GM21390 (cell line): ENCODE measurements at regions not wholly inside any gene's neighbourhood (a gene's known extent, or its start where the extent isn't known, plus 50 kb on each side); places are given as distances from the start of the nearest gene placed in this dataset.
"Not testable (repeated sequence)": the region's sequence is repeated elsewhere in the genome, so short reads cannot be mapped to it uniquely, and the experiment has no call there.

Experiments
- ATAC-seq: cut with Tn5 transposase; IDR thresholded peaks from one replicate; pipeline ENCODE4 v1.9.1; 2021; ENCODE audit not compliant: unreplicated experiment

DNA sequence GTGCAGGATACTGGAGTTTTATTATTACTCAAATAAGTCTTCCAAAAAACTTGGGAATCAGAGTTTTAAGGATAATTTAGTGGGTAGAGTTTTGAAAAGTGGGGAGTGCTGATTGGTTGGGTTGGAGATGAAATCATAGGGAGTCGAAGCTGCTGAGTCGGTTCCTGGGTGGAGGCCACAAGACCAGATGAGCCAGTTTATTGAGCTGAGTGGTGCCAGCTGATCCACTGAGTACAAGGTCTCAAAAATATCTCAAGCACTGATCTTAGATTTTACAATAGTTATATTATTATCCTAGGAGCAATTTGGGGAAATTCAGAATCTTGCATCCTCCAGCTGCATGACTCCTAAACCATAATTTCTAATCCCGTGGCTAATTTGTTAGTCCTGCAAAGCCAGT lies 804.9 kb upstream of the SEMA6A start:
- ATAC-seq, result no peak

DNA sequence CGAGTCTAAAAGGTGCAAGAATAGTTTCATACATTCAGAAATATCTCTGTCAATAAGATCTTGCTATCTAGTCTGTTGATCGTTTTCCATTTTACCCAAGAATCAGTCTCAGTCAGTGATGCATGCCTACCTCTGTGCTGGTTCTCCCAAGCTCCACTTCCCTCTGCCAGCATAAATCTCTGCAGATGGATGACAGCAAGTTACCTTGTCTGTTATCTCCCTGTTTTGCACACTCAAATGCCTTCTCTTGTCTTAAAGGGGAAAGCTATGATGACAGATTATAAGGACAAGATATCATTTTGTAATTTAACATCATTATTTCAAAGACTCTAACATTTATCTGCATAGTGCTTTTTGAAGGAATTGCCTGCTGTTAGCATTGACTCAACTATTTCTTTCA lies 802.1 kb upstream of the SEMA6A start:
- ATAC-seq, result no peak

DNA sequence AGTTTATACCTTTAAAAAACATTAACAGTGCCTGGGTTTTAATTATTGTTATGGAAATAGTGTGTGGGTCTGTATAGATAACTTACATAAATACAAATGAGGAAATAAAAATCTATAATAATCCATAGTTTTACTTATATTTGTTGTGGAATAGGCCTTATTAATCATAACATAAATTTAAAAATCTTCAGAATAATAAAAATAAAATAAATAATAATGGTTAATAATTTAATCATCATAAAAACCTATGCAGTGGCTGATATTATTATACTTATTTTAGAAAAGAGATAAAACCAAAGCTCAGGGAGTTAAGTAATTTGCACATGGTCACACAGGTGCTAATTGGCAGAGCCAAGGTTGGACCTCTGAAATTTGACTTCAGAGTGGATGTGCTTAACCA lies 785.3 kb upstream of the SEMA6A start:
- ATAC-seq, result no peak

DNA sequence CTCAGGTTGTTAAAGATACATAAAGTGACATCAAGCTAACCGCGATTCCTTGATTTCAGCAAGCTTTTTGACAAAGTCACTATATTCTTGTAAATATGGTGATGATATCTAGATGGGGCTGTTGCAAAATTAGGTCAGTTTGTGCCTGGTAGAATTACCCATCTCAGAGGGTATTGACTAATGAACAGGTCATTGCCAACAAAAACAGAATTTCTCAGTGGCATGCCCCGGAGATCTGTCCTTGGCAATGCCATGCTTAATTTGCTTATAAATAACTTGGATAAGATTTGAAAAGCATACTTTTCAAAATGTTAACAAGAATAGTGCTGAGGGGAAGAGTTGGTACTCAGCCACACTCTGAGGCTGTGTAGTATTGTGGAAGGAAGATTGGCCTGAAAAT lies 783.3 kb upstream of the SEMA6A start:
- no peak for ATAC-seq

DNA sequence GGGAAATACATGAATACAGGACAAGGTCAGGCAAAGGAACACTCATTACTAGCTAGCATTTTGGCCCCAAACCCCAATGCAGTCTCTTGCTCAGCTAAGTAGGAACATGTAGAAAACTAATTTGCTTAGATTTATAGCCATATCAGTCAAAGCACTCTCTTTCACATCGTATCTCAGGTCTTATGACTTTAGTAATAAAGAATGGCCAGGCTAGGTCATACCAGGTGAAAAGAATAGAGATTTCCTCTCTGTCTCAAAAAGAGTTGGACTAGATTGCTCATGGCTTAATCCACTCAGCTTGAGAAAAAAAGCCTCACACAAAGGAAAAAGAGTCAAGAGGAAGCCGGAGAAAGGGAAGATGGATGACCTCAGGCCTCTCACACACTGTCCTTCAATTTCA lies 772.7 kb upstream of the SEMA6A start:
- no peak for ATAC-seq

DNA sequence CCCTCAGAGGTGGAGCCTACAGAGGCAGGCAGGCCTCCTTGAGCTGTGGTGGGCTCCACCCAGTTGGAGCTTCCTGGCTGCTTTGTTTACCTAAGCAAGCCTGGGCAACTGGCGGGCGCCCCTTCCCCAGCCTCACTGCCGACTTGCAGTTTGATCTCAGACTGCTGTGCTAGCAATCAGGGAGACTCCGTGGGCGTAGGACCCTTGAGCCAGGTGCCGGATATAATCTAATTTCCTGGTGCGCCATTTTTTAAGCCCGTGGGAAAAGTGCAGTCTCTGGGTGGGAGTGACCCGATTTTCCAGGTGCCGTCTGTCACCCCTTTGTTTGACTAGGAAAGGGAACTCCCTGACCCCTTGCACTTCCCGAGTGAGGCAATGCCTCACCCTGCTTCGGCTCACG lies 769.1 kb upstream of the SEMA6A start:
- not testable (repeated sequence) for ATAC-seq

DNA sequence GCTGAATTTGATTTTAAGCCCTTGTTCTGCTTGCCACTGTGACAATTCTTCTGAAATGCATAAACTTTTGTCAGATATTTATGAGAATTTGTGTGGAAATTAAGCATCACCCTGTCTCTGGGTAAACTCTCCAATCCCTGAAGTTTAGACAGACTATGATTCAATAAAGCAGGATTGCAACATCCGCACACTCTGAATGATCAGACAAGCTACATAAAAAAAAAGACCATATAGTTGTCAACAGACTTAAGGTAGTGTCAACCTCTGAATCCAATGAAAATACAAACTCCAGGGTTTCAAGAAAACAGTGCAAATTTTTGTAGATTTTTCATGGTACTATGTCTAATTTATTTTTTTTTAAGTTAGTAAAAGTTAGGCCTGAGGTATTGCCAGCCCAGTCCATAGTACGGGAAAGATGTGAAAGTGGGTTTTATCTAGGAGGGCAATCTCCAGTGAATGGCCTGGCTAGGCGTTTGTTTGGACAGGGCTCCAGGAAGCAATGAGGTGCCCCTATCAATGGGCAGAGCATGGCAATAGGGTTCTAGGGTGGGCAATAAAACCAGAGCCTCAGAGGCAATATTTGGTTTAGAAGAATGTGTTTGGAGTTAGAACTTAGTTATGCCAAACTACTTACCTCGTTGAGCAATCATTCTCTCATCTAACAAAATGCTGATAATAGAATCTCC lies 762.6 kb upstream of the SEMA6A start:
- no peak for ATAC-seq

DNA sequence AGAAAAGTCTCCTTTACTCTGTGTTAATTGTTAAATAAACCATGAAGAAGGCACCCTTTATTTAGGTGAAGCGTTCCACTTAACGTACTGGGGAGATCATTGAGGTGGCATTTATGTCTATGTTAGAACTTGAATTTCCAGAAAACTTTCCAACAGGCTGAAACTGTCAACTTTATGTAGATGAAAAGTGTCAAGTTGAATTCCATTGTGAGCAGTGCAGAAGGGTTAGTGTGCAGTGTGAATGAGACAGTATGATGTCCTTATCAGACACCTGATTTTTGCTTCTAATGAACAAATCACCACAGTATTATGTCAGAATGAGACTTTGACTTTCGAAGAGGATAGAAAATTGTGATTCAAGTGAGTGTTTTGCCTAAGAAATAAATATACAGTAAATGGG lies 761.6 kb upstream of the SEMA6A start:
- no peak for ATAC-seq

DNA sequence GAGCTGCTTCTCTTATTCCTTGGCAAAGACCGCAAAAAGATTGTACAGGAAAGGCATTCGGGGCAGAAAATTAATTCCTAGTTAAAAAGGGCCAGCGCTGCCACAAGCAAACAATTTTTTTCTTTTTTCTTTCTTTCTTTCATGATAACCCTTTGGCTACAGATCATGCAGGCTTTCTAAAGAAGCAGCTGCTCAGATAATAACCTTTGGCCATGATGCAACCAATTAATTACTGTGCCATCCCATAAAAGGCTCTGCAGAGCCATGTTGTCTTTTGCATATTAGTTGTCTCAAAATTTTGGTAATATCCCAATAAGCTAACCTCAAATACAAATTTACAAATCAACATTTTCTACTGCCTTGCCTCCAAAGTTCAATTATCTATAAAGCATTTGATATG lies 758.4 kb upstream of the SEMA6A start:
- ATAC-seq, result no peak

DNA sequence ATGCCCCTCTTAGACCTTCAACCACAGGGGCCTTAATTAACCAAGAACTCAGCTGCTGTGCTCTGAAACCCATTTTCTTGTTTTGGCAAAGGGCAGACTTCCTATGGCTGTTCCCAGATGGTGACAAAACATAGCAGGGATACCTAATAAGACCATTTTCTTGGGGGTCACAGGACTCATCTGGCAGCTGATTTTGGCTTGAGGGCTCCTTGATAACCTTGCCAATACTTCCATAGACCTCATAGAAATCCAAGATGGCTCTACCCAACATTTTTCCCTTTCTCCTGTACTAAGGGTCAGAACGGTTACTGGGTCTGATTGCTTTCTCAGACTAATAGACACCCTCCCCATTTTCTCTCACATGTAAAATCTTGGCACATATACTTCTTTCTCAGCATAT lies 757.7 kb upstream of the SEMA6A start:
- no peak for ATAC-seq

DNA sequence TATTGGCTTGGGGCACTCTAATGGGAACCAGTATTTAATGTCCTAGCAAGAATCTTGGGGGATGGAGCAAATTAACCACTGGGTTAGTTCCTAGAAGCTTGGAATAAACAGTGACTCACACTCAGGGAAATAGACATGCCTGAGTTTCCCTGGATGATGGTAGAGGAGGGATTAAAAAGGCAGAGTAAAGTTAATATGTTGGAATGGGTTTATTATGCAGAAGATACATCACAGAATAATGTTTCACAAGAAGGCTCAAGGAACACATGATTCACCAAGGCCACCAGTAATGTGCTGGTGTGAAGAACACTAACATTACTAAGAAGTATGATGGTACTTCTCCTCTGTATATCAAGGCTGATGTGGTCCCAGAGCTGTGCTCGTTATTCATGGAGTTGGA lies 752.9 kb upstream of the SEMA6A start:
- no peak for ATAC-seq

DNA sequence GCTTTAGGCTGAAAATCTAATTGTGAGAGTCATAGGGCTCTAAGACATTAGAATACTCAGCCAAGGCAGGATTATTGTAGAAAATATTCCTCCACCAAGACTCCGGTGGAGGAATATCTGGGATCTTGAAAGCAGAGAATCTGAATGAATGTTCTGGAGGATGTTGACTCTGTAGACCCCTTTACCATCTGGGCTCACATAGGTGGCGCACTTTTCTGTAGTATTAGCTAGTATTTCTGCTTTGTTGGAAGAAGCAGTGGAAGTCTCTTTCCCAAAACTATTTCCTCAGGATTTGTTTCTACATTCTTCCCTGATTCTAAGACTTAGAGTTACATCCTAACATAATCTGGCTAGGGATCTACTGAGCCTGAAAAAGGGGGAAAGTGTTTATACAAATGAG lies 752.4 kb upstream of the SEMA6A start:
- no peak for ATAC-seq

DNA sequence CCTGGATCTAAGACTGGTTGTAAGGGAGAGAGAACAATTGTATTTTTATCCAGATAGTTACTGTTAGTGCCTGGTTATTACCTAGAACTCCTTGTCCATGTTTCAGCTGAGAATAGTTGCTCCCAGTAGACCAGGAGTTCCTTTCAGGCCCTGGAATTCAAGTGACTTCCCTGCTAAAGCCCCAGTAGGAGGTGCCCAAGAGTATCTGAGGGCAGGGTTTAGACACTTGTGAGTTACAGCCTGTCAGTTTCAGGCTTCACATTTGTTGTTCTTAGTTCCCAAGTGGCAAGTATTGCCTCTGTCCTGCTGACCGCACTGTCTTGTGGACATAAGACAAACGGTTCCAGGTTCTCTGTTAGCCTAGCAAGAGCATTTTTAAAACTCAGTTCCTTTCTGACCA lies 743.9 kb upstream of the SEMA6A start:
- ATAC-seq, result no peak

DNA sequence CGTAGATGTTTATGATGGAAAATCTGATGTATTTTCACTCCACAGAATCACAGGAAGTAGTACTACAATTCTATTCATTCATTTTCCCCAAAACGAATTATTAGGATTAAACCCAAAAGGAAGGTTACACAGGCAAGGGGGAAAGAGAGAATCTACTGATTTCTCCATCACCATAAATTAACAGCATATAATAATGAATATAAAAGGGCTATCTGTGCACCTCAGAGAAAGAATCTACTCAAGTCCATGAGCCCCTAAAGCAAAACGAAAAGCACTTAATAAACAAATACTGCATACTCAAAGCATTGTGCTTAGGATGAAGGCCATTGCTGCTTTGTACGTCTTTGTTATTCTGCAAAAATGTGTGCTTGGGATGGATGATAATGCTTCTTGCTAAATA lies 740.5 kb upstream of the SEMA6A start:
- no peak for ATAC-seq

DNA sequence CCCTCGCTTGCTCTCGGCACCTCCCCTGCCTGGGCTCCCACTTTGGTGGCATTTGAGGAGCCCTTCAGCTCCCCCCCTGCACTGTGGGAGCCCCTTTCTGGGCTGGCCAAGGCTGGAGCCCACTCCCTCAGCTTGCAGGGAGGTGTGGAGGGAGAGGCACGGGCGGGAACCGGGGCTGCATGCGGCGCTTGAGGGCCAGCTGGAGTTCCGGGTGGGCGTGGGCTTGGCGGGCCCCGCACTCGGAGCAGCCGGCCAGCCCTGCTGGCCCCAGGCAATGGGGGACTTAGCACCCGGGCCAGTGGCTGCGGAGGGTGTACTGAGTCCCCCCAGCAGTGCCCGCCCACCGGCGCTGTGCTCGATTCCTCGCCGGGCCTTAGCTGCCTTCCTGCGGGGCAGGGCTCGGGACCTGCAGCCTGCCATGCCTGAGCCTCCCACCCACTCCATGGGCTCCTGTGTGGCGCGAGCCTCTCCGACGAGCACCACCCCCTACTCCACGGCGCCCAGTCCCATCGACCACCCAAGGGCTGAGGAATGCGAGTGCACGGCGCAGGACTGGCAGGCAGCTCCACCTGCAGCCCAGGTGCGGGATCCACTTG lies 730.0 kb upstream of the SEMA6A start:
- not testable (repeated sequence) for ATAC-seq

DNA sequence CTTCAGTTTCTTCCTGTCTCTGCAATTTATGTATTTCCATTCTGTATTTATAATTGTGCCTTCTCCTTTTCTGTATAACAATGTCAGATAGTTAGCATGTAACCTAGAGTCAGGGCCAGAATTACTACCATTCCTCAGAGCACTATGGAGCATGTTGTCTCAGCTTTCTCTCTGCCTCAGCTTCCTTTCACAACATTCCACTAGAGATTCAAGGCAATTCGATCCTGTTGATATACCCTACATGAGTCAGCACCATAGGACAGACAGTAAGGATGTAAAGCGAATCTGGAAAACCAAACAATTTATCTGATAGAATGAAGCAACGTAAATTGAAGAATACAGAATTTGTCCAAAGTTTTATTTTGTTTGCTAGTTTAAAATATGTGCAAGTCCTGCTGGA lies 728.3 kb upstream of the SEMA6A start:
- ATAC-seq, result no peak

DNA sequence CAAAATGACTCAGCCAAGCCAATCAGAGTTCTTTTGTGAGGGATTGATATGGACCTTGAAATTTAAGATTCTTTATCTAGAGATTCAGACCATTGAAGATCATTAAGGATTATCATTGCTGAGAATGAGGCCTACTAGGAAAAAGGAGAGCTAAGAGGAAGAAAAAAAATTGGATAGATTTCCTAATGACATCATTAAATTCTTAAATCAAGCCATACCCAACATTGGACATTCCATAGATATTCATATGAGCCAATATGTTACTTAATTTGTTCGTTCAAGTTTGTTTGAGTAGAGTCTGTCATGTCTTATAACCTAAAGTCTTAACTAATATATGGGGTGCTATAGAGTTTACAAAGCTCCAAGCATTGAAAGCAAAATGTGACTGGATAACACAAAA lies 727.9 kb upstream of the SEMA6A start:
- ATAC-seq, result no peak

DNA sequence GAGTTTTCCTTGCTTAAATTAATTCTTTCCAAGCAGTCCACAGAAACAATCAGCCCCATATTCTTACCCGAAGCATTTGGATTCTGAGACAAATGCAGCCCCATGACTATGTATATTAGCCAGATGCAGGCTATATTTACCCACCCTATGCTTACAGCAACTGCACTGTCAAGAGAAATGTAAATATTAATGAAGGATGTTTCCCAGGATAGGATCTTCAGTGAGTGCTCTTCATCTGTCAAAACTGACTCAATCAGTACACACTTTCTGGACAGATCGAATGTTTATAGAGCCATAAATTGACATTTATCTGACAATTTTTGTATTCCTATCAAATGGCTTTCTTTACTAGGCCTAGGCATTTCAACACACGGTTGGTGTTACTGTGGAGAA lies 725.3 kb upstream of the SEMA6A start:
- no peak for ATAC-seq

DNA sequence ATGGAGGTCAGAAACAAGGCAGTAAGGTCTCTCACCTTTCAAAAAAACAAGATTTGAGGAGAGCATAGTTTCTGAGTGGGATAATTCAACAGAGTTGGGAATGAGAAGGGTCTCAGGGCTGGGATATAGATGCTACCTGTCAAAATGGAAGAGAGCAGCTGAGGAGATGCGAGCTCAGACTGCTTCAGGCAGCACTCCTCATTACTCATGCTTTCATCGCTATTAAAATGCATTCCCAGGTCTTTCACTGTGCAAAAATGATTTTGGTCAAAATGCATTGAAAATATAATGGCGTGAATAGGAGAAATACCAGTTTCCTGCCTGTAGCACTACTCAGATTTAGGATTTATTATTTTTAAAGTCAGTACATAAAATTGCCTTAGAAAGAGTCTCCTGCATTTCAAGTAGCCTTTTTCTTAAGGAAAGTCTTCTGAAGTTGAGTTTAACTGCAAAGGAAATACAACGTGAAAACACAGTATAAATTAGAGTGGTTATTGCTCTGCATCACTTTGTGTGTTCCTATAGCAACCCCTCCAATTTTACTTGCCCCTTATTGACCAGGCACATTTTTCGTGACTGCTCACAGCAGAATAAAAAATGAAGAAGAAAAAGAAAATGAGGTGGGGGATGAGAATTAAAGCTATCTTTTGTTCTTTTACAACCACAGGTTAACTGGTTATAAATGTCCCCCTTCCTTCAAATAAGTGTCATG lies 724.8 kb upstream of the SEMA6A start:
- no peak for ATAC-seq

DNA sequence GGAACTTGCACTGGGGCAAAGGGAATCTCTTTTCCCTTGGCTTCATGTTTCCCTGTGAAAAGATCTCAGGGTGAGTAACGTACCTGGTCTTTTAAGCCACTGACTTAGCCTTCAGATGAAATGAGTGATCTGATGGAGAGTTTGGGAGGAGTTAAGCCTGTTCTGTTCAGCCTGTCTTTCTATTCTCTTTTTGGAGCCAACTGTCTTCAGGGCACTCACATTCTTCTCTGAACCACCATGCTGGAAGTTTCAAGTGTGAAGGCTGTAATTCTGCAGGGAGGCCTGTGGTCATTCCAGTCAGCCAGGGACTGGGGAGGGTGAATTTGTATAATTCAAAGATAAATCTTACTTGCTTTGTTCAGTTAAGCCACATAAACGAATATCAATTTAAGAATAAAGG lies 722.2 kb upstream of the SEMA6A start:
- ATAC-seq, result no peak

DNA sequence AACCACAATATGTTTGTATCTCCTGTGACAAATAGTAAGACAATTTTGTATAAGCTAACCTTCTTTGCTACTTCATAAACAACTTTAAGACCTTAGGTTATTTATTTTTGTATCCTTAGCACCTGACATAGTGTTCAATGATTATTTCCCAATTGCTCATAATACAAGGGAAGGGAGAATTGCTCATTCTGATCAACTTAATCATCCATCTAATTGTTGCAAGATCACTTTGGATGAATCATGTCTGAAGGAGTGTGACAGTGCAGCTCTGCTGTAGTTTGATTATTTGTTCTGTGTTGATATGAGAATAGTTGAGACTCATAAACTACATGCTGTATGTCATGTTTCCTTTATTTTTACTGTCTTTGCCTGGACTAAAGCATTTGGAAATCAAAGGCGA lies 721.3 kb upstream of the SEMA6A start:
- no peak for ATAC-seq

DNA sequence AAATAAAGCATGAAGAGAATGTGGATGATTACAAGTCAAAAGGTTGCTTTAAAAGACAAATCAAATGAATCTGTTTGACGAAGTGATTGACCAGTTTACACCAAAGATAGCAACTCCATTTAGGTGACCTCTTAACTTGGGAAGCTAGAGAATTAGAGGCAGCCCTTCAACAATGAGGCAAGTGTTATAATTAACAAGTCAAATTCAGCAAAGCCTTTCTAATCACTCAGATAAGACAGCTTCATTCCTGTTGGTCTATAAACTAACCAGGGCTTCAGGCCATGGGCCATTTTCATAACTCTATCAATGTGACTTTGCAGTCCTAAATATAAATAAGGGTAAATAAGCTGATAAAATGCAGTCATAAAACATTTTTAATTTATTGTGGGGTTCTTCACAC lies 712.2 kb upstream of the SEMA6A start:
- ATAC-seq, result no peak

DNA sequence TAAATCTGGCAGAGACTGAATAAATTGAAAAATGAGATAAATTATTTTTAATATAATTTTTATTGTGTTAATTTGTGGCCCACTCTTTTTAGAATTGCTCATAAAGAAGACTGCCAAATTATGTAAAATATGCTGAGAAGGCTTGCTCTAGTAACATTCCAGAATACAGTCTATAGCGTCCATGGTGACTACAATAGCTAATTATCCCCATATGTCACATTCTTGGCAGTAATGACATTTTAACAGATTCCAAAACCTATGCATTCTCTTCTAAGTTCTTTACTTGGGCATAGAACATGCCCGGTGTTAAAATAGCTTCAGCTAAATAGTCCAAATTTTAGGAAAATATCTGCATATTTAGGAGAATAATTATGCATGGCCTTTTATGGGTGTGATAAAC lies 697.0 kb upstream of the SEMA6A start:
- ATAC-seq, result no peak
